ENCODE measurements at regions not wholly inside any gene's neighbourhood (a gene's known extent, or its start where the extent isn't known, plus 50 kb on each side); places are given as distances from the start of the nearest gene placed in this dataset.

DNA sequence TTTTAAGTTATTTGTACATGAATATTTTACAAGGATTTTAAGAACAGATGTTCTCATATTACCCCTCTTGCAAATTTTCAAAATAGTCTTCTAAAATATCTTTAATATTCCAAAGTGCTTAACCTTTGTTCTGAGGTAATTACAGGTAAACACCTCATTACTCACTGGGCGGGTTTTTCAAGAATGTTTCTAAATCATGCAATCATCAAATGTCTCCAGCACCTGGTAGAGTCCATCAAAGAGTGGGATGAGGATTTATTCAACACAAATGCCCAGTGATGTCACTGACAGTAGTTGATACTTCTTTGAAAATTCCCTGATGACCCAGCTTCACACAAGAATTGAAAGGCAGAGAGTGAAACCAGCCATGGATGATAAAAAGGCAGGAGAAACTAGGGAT, 114.4 kb downstream of the SEC61B start:
- no peaks in the 10 kb centered on the region for H3K79me1 ChIP-seq (ENCODE audit: insufficient read depth, low read depth, low read length, poor library complexity, severe bottlenecking)
- H3K4me2 ChIP-seq (ENCODE audit: insufficient read depth, insufficient read length, low read length): no peak overlapping the region
- no peaks in the 10 kb centered on the region for H3K36me3 Mint-ChIP-seq (ENCODE audit: insufficient read depth in 1 of 3, low read depth in 3 of 3)
- DNase-seq: no peak
- no peak overlapping the region for H2AFZ ChIP-seq (ENCODE audit: low read length)
- TF ChIP-seq, protein P1, sequence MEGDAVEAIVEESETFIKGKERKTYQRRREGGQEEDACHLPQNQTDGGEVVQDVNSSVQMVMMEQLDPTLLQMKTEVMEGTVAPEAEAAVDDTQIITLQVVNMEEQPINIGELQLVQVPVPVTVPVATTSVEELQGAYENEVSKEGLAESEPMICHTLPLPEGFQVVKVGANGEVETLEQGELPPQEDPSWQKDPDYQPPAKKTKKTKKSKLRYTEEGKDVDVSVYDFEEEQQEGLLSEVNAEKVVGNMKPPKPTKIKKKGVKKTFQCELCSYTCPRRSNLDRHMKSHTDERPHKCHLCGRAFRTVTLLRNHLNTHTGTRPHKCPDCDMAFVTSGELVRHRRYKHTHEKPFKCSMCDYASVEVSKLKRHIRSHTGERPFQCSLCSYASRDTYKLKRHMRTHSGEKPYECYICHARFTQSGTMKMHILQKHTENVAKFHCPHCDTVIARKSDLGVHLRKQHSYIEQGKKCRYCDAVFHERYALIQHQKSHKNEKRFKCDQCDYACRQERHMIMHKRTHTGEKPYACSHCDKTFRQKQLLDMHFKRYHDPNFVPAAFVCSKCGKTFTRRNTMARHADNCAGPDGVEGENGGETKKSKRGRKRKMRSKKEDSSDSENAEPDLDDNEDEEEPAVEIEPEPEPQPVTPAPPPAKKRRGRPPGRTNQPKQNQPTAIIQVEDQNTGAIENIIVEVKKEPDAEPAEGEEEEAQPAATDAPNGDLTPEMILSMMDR (conservative IDR thresholded peaks at IDR 0.05): no peak
- no peak overlapping the region for H3K18ac ChIP-seq (ENCODE audit: insufficient read length, low read depth, low read length)
- H2BK120ac ChIP-seq (ENCODE audit: low read depth, low read length, poor library complexity, severe bottlenecking): no peak overlapping the region
- H3K4ac ChIP-seq (ENCODE audit: low read depth, low read length): no peak overlapping the region
- H3K27ac Mint-ChIP-seq: no peak overlapping the region
- no peak overlapping the region for H2BK5ac ChIP-seq (ENCODE audit: insufficient read length, low read length)
- no peak overlapping the region for H3K27ac ChIP-seq (ENCODE audit: insufficient read length, low read depth, low read length)
- WGBS (ENCODE audit: extremely low coverage, insufficient read length, low lambda C conversion rate): no CpG with 5 or more reads among the region's 1 CpG
- H4K8ac ChIP-seq (replicated peaks; ENCODE audit: insufficient read length, low read depth, low read length): no peak overlapping the region
- no peaks in the 10 kb centered on the region; a peak in 1 of 5 replicates for H3K9me3 Mint-ChIP-seq
- H2BK12ac ChIP-seq (ENCODE audit: insufficient read length, low read depth, low read length): no peak overlapping the region
- no peaks in the 10 kb centered on the region for H4K20me1 ChIP-seq (ENCODE audit: control insufficient read depth, insufficient read depth, insufficient read length)
- no peak overlapping the region for H2BK15ac ChIP-seq (ENCODE audit: low read depth, low read length)
- no peaks in the 10 kb centered on the region for H3K4me1 ChIP-seq (ENCODE audit: insufficient read depth, low read length)
- H3K23me2 ChIP-seq (ENCODE audit: insufficient read length, low read depth, low read length, poor library complexity, severe bottlenecking): no peaks in the 10 kb centered on the region
- H2AK5ac ChIP-seq (ENCODE audit: insufficient read length, low read length): no peak overlapping the region
- H3K27me3 Mint-ChIP-seq (ENCODE audit: low read depth): peaks cover 3% of the 10 kb centered on the region
- H3K56ac ChIP-seq (ENCODE audit: insufficient read length, low read depth, low read length): no peak overlapping the region
- no peak overlapping the region for H3T11ph ChIP-seq (ENCODE audit: low read length)
- no peak overlapping the region for H3K23ac ChIP-seq (ENCODE audit: insufficient read length, low read depth, low read length)
- H3K9ac ChIP-seq (ENCODE audit: extremely low read depth, insufficient read length, low read length): no peak overlapping the region
- H3K4me3 Mint-ChIP-seq: no peak overlapping the region
- H3K14ac ChIP-seq (ENCODE audit: insufficient read depth, low read length): no peak overlapping the region
- no peak overlapping the region for H2BK20ac ChIP-seq (ENCODE audit: low read depth, low read length, poor library complexity, severe bottlenecking)
- no peaks in the 10 kb centered on the region for H3K9me3 ChIP-seq (ENCODE audit: control insufficient read depth, low read depth, low read length)
- no peaks in the 10 kb centered on the region for H3K27me3 ChIP-seq (ENCODE audit: insufficient read depth, low read length)
- H4K5ac ChIP-seq (ENCODE audit: insufficient read length, low read depth, low read length): no peak overlapping the region
- H3K4me1 Mint-ChIP-seq: peaks cover 0 to 3% of the 10 kb centered on the region in 2 experiments; a peak in 1 of 4 replicates
- H3K79me2 ChIP-seq (ENCODE audit: insufficient read depth, low read length): no peaks in the 10 kb centered on the region
- H4K91ac ChIP-seq (ENCODE audit: insufficient read length, low read depth, low read length): no peak overlapping the region
